GM12873 (cell line): ENCODE measurements at regions not wholly inside any gene's neighbourhood (a gene's known extent, or its start where the extent isn't known, plus 50 kb on each side); places are given as distances from the start of the nearest gene placed in this dataset.

Experiments used
- TF ChIP-seq, protein P1 (sequence below): IDR thresholded peaks from 2 replicates; pipeline ENCODE4 v1.5.1; 2012; ENCODE audit warnings: low read depth, mild to moderate bottlenecking, moderate library complexity, low read length, control low read depth; ENCODE audit not compliant: insufficient read depth; ENCODE audit errors: missing control alignments

DNA sequence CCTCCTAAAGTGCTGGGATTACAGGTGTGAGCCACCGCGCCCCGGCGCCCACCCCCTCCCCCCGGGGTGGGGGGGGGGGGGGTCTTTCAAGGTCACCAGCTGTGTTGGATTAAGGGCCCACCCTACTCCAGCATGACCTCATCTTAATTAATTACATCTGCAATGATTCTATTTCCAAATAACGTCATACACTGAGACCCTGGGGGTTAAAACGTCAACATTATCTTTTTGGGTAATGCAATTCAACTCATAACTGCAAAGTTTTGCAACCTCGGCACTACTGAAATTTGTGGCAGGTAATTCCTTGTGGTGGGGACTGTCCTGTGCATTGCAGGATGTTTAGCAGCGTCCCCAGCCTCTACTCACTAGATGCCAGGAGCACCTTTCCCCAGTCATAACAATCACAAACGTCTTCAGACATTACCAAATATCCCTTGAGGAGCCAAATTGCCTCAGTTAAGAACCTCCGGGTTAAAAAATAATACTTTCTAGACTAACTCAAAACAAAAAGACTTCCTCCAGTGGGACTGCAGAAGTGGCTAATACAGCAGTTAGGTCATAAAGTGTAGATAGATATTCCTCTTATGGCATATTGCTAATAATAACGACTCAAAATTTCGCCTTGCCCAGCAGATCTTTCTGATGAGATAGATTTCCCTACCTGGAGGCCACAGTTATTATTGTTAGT is 233.0 kb upstream of the KAZN start:
- TF ChIP-seq, protein P1, sequence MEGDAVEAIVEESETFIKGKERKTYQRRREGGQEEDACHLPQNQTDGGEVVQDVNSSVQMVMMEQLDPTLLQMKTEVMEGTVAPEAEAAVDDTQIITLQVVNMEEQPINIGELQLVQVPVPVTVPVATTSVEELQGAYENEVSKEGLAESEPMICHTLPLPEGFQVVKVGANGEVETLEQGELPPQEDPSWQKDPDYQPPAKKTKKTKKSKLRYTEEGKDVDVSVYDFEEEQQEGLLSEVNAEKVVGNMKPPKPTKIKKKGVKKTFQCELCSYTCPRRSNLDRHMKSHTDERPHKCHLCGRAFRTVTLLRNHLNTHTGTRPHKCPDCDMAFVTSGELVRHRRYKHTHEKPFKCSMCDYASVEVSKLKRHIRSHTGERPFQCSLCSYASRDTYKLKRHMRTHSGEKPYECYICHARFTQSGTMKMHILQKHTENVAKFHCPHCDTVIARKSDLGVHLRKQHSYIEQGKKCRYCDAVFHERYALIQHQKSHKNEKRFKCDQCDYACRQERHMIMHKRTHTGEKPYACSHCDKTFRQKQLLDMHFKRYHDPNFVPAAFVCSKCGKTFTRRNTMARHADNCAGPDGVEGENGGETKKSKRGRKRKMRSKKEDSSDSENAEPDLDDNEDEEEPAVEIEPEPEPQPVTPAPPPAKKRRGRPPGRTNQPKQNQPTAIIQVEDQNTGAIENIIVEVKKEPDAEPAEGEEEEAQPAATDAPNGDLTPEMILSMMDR: no peak

DNA sequence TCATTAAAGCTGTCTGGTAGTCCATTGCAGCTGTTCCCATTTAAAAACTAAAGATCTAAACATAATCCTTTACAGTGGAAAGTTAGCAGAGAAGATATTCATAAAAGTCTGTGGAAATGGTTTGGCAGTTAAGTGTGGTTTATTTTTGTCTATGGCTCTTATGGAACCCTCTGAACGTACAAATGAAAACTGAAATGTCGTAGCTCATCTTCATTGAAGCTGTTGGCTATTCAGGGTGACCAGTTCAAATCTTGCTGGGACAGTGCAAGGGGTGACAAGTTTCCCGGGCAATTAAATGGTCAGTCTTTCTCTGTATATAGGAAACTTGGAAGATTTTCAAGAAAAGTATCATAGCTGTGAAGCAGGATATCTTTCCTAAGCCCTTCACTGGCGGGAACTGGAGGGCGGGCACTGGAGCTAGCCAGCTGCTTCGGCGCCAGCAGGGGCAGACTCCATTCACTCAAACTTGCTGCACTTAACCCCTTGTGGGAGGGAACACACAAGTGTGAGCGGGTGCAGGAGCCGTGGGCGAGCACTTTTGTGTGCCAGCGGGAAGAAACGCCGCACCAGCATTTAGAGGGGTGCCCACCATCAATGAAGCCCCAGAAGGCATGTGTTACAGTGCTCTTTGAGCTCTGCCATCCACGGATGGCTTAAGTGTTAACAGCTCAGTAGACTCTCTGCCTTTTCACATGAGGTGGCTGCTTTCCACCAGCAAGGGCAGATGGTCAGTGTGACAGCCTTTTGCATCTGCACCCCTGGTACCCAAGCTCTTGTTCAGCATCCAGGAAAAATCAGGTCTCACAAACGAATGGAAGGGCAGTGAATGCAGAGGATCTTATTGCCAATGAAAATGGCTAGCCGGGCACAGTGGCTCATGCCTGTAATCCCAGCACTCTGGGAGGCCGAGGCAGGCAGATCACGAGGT is 232.1 kb upstream of the KAZN start:
- TF ChIP-seq, protein P1: no peak

DNA sequence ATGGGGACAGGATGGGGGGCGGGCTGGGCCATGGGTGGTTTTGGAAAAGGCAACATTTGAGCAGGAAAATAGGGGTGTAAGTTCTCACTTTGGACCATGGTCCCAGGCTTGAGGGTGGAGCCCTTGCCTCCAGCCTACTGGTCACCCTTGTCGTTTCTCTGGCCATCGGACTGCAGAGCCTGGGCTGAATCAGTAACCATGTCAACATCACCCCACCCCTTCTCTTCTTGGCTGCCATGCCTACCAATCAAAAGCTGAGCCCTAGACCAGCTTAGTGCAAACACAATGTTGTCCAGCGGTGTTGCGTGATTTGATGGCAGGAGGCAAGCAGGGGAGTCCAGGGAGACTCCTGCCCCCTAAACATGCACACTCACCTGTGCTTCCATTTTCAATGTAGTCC is 231.0 kb upstream of the KAZN start:
- TF ChIP-seq, protein P1: no peak

DNA sequence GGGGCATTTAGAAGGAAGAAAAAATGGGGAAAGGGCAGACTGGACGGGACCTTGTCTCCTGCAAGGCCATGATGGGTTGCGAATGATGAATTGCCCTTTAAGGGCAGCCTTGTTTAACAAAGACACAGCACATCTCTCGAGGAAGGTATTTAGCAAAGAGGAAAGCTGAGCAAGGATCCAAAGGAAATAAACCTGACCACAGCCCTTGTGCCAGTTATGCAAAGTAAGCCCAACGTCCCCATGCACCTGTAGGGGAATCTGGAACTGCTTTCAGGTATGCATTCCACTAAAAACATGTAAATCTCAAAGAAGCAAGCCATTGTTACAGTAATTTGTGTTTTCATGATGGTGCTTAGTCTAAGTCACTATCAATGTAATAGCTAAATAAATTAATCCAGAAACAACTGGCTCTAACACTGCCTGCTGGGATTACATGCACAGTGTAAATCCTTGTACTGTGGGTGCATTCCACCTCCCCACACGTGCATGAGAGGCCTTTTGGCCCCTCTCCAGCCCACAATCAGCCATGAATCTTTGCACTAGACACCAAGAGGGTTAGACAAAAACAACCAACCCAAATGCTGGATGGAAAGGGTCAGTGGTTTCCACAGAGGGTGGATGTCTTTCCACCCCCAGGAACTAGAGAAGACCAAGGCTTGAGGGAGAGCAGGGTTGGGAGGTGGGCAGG is 228.8 kb upstream of the KAZN start:
- TF ChIP-seq, protein P1: no peak

DNA sequence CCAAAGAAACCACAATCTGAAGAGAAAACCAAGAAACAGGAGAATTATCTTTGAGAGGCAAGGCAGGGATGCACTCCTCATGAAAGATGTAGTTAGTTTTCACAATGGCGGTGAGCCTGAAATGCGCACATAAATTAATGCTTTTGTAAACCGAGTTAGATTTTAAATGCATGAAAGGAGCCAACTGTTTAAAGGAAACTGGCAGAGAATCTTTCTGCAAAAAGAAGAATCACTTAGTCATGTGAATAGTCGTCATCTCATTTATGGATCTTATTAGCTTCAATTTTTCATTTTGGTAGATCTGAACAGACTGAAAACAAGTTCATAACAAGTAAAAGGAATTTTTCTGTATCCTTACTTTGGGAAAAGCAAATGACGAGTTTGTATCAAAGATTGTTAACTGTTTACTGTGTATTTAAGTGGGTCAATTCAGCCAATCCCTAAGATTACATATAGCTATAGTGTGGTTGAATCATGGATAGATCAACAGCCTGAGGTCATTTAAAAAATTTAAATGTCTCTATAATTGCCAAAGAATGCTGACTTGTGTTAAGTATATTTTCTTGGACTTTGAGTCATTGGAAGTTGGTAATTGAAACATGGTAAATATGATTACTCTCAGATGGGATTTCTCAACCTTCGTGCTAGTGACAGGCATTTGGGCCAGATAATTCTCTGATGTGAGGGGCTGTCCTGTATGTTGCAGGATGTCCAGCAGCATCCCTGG is 226.6 kb upstream of the KAZN start:
- TF ChIP-seq, protein P1: no peak

DNA sequence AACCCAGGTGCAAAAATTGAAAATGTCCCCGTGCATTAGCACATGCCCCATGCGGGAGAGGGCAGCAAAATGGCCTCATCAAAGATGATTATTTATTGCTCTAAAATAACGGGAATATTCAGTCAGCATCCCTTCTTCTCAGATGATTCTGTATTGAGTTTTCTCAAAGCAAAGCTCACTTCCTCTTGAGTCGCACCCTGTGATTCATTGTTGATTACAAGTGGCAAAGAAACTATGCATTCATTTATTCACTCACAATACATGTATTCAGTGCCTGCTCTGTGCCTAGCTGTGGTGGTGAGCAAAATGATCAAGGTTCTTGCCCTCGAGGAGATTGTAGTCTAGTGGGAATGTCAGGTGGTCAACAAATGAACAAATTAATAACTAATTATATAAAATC is 226.0 kb upstream of the KAZN start:
- TF ChIP-seq, protein P1: no peak
